H9 (cell line): ENCODE measurements at regions not wholly inside any gene's neighbourhood (a gene's known extent, or its start where the extent isn't known, plus 50 kb on each side); places are given as distances from the start of the nearest gene placed in this dataset.

Experiments
- DNase-seq: peaks from one replicate; pipeline ENCODE4 v3.0.0-alpha.2; 2017
- H2AFZ ChIP-seq: one replicate; pipeline ENCODE4 v1.6.1; 2013; ENCODE audit warnings: mild to moderate bottlenecking, low read length, control low read depth, moderate library complexity
- H2AK5ac ChIP-seq: 2 replicates; pipeline ENCODE4 v1.6.1; 2013; ENCODE audit warnings: low read length, control low read depth, mixed read lengths; ENCODE audit not compliant: insufficient read length
- H2BK120ac ChIP-seq: one replicate; pipeline ENCODE4 v1.6.1; 2013; ENCODE audit warnings: low read depth, mild to moderate bottlenecking, low read length, control low read depth, inconsistent platforms; ENCODE audit not compliant: poor library complexity, severe bottlenecking
- H2BK12ac ChIP-seq: 2 replicates; pipeline ENCODE4 v1.6.1; 2013; ENCODE audit warnings: low read length, control low read depth, mixed read lengths, low read depth; ENCODE audit not compliant: insufficient read length
- H2BK15ac ChIP-seq: 2 replicates; pipeline ENCODE4 v1.6.1; 2013; ENCODE audit warnings: low read depth, low read length, control low read depth
- H2BK20ac ChIP-seq: one replicate; pipeline ENCODE4 v1.6.1; 2013; ENCODE audit warnings: low read depth, mild to moderate bottlenecking, low read length, control low read depth, inconsistent platforms; ENCODE audit not compliant: poor library complexity, severe bottlenecking
- H2BK5ac ChIP-seq: 2 replicates; pipeline ENCODE4 v1.6.1; 2013; ENCODE audit warnings: low read length, control low read depth, mixed read lengths; ENCODE audit not compliant: insufficient read length
- H3K14ac ChIP-seq: 2 replicates; pipeline ENCODE4 v1.6.1; 2013; ENCODE audit warnings: low read length, control low read depth; ENCODE audit not compliant: insufficient read depth
- H3K18ac ChIP-seq: 2 replicates; pipeline ENCODE4 v1.6.1; 2013; ENCODE audit warnings: low read depth, mild to moderate bottlenecking, mixed read lengths, low read length, control low read depth; ENCODE audit not compliant: insufficient read length
- H3K23ac ChIP-seq: 2 replicates; pipeline ENCODE4 v1.6.1; 2013; ENCODE audit warnings: low read length, control low read depth, mixed read lengths, low read depth; ENCODE audit not compliant: insufficient read length
- H3K23me2 ChIP-seq: 2 replicates; pipeline ENCODE4 v1.6.1; 2013; ENCODE audit warnings: low read depth, mild to moderate bottlenecking, mixed read lengths, low read length, control low read depth; ENCODE audit not compliant: insufficient read length, poor library complexity, severe bottlenecking
- H3K27ac ChIP-seq: 2 replicates; pipeline ENCODE4 v1.5.1; 2013; ENCODE audit warnings: low read length, control low read depth, mixed read lengths, low read depth; ENCODE audit not compliant: insufficient read length
- H3K27me3 ChIP-seq: 2 replicates; pipeline ENCODE4 v1.6.1; 2013; ENCODE audit warnings: low read length, control low read depth, inconsistent platforms; ENCODE audit not compliant: insufficient read depth
- H3K4ac ChIP-seq: 2 replicates; pipeline ENCODE4 v1.6.1; 2013; ENCODE audit warnings: low read depth, mild to moderate bottlenecking, control low read depth, inconsistent platforms, low read length, moderate library complexity
- H3K4me1 ChIP-seq: 2 replicates; pipeline ENCODE4 v1.6.1; 2013; ENCODE audit warnings: low read length, control low read depth, inconsistent platforms; ENCODE audit not compliant: insufficient read depth
- H3K4me2 ChIP-seq: 2 replicates; pipeline ENCODE4 v1.6.1; 2013; ENCODE audit warnings: low read length, control low read depth, mixed read lengths; ENCODE audit not compliant: insufficient read length, insufficient read depth
- H3K56ac ChIP-seq: 2 replicates; pipeline ENCODE4 v1.6.1; 2013; ENCODE audit warnings: low read depth, mild to moderate bottlenecking, mixed read lengths, low read length, control low read depth; ENCODE audit not compliant: insufficient read length
- H3K79me1 ChIP-seq: 2 replicates; pipeline ENCODE4 v1.6.1; 2013; ENCODE audit warnings: low read depth, mild to moderate bottlenecking, moderate library complexity, low read length, control low read depth, inconsistent platforms; ENCODE audit not compliant: insufficient read depth, poor library complexity, severe bottlenecking
- H3K79me2 ChIP-seq: 2 replicates; pipeline ENCODE4 v1.6.1; 2013; ENCODE audit warnings: low read length, control low read depth, inconsistent platforms; ENCODE audit not compliant: insufficient read depth
- H3K9ac ChIP-seq: 2 replicates; pipeline ENCODE4 v1.6.1; 2013; ENCODE audit warnings: low read length, control low read depth, mixed read lengths; ENCODE audit not compliant: insufficient read length; ENCODE audit errors: extremely low read depth
- H3K9me3 ChIP-seq: one replicate; pipeline ENCODE4 v1.6.1; 2013; ENCODE audit warnings: low read depth, low read length, inconsistent platforms; ENCODE audit not compliant: control insufficient read depth
- H3T11ph ChIP-seq: one replicate; pipeline ENCODE4 v1.6.1; 2013; ENCODE audit warnings: mild to moderate bottlenecking, low read length, control low read depth, inconsistent platforms
- H4K20me1 ChIP-seq: one replicate; pipeline ENCODE4 v1.6.1; 2013; ENCODE audit not compliant: control insufficient read depth, insufficient read length, insufficient read depth
- H4K5ac ChIP-seq: 2 replicates; pipeline ENCODE4 v1.6.1; 2013; ENCODE audit warnings: low read depth, mild to moderate bottlenecking, mixed read lengths, low read length, control low read depth; ENCODE audit not compliant: insufficient read length
- H4K8ac ChIP-seq: replicated peaks from 2 replicates; pipeline ENCODE4 v1.6.1; 2013; ENCODE audit warnings: low read length, control low read depth, mixed read lengths, low read depth; ENCODE audit not compliant: insufficient read length
- H4K91ac ChIP-seq: 2 replicates; pipeline ENCODE4 v1.6.1; 2013; ENCODE audit warnings: low read depth, mild to moderate bottlenecking, moderate library complexity, mixed read lengths, low read length, control low read depth; ENCODE audit not compliant: insufficient read length
- H3K27ac Mint-ChIP-seq, 3 experiments: 2 replicates in 2 of 3; 3 replicates in 1 of 3; pipeline ENCODE4 v1.8.0; 2020 to 2021; ENCODE audit warnings: mixed read lengths in 3 of 3, mild to moderate bottlenecking in 1 of 3, moderate library complexity in 1 of 3
- H3K27me3 Mint-ChIP-seq: 2 replicates; pipeline ENCODE4 v1.8.0; 2021; ENCODE audit warnings: low read depth, mild to moderate bottlenecking, moderate library complexity, mixed read lengths
- H3K36me3 Mint-ChIP-seq, 3 experiments: 2 replicates in 2 of 3; 3 replicates in 1 of 3; pipeline ENCODE4 v1.8.0; 2020 to 2021; ENCODE audit warnings: low read depth in 3 of 3, mixed read lengths in 3 of 3; ENCODE audit not compliant: insufficient read depth in 1 of 3
- H3K4me1 Mint-ChIP-seq, 2 experiments: 2 replicates each; pipeline ENCODE4 v1.8.0; 2020; ENCODE audit warnings: mixed read lengths in 2 of 2
- H3K4me3 Mint-ChIP-seq, 2 experiments: 2 replicates in 1 of 2; 3 replicates in 1 of 2; pipeline ENCODE4 v1.8.0; 2020 to 2021; ENCODE audit warnings: mild to moderate bottlenecking in 2 of 2, mixed read lengths in 2 of 2, moderate library complexity in 1 of 2
- H3K9me3 Mint-ChIP-seq, 2 experiments: 2 replicates in 1 of 2; 3 replicates in 1 of 2; pipeline ENCODE4 v1.8.0; 2020; ENCODE audit warnings: mild to moderate bottlenecking in 2 of 2, mixed read lengths in 2 of 2, moderate library complexity in 1 of 2
- CTCF ChIP-seq: fragments of 200-600 bp; sonication (generic); conservative IDR thresholded peaks from 3 replicates; pipeline ENCODE4 v1.8.0; 2021; ENCODE audit warnings: antibody characterized with exemption, mild to moderate bottlenecking
- WGBS: extraction: QIAGEN DNeasy Blood & Tissue Kit; methylation state at CpG from one replicate; pipeline ENCODE4 v1.1.7; 2013; ENCODE audit warnings: missing lambda C conversion rate, low lambda C conversion rate, mixed read lengths; ENCODE audit not compliant: insufficient read length; ENCODE audit errors: extremely low coverage; 5-methylcytosine and 5-hydroxymethylcytosine counted together

GRCh38 chr2:3122525-3122924 lies 255.1 kb downstream of the EIPR1 start:
- Histone ChIP-seq H4K8ac (no peak overlapping the region), H2BK20ac (no peak overlapping the region), H3K4me2 (no peak overlapping the region), H3K23me2 (no peaks in the 10 kb centered on the region), H2AFZ (no peak overlapping the region), H2BK120ac (no peak overlapping the region), H3K27me3 (no peaks in the 10 kb centered on the region), H2AK5ac (no peak overlapping the region), H3K4ac (no peak overlapping the region), H2BK12ac (no peak overlapping the region), H3K18ac (no peak overlapping the region), H3K23ac (no peak overlapping the region), H3K27ac (no peak overlapping the region), H3K14ac (no peak overlapping the region), H3K9me3 (no peaks in the 10 kb centered on the region), H3K9ac (no peak overlapping the region), H4K5ac (no peak overlapping the region), H3K56ac (no peak overlapping the region), H4K20me1 (no peaks in the 10 kb centered on the region), H3K79me2 (no peaks in the 10 kb centered on the region), H3K4me1 (no peaks in the 10 kb centered on the region; the same call in 1 of the 2 replicates), H2BK5ac (no peak overlapping the region), H2BK15ac (no peak overlapping the region), H4K91ac (no peak overlapping the region), H3K79me1 (no peaks in the 10 kb centered on the region), H3T11ph (no peak overlapping the region)
- no peaks in the 10 kb centered on the region for H3K36me3 Mint-ChIP-seq
- H3K9me3 Mint-ChIP-seq, result no peaks in the 10 kb centered on the region; a peak in 1 of 5 replicates
- H3K4me1 Mint-ChIP-seq, result peaks cover 7 to 10% of the 10 kb centered on the region in 2 experiments
- DNase-seq, result no peak
- no peak for TF ChIP-seq CTCF
- peaks cover 4% of the 10 kb centered on the region; the same call in 1 of the 2 replicates for H3K27me3 Mint-ChIP-seq
- H3K27ac Mint-ChIP-seq, result no peak overlapping the region
- no peak overlapping the region for H3K4me3 Mint-ChIP-seq
- no CpG with 5 or more reads among the region's 2 CpGs for WGBS
